ENCODE measurements at regions not wholly inside any gene's neighbourhood (a gene's known extent, or its start where the extent isn't known, plus 50 kb on each side); places are given as distances from the start of the nearest gene placed in this dataset.

- no peak for DNase-seq
Measured at GRCh38 chr12:94032368-94032767, 116.0 kb upstream of the PLXNC1 start.

- DNase-seq: no peak
Measured at GRCh38 chr12:94033101-94033500, 115.3 kb upstream of the PLXNC1 start.

- DNase-seq: no peak
Measured at GRCh38 chr12:94033784-94034183, 114.6 kb upstream of the PLXNC1 start.

DNA sequence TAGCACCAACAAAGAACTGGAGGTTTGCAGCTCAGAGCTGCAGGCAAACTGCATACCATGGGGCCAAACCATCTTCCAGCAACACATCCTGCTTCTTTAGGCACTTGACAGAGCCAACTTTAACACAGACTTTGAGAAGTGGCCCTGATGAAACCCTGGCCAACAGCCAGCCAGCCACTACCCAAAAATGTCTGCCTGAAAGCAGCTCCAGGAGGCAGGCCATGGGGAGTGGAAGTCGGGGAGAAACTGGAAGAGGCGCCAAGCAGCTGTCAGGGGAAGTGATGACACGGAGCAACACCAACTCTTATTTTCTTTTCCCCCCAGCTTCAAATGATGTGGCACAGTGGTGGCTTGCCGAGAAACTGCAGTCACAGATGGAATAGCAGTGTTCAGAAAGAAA lies 110.9 kb upstream of the PLXNC1 start:
- DNase-seq: no peak

- no peak for DNase-seq
Measured at GRCh38 chr12:94038605-94039004, 109.8 kb upstream of the PLXNC1 start.

- no peak for DNase-seq
Measured at GRCh38 chr12:94039199-94039840, 109.1 kb upstream of the PLXNC1 start.

GRCh38 chr12:94039914-94040313 lies 108.5 kb upstream of the PLXNC1 start:
- DNase-seq: no peak

- no peak for DNase-seq
Measured at GRCh38 chr12:94041850-94042249, 106.5 kb upstream of the PLXNC1 start.

DNA sequence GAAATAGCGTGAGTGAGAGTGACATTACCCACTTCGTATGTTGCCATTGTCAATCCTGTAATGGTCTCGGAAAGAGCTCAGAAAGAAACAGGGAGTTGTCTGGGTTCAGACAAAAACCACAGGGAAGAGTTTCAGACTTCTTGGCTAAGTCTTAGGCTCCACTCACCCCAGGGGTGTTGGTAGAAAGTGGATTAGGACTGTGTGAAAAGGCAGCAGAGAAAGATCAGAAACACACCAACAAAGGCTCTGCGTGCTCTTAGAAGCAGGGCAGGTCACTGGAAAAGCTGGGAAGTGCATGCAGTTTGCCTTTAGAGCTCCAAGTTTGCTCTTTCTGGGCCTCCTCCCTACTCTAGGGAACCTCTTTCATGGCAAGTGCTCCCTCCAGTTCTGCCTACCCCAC lies 106.1 kb upstream of the PLXNC1 start:
- DNase-seq: no peak

- DNase-seq: peak; percentile 7
Measured at GRCh38 chr12:94046626-94047410, 101.6 kb upstream of the PLXNC1 start.

DNA sequence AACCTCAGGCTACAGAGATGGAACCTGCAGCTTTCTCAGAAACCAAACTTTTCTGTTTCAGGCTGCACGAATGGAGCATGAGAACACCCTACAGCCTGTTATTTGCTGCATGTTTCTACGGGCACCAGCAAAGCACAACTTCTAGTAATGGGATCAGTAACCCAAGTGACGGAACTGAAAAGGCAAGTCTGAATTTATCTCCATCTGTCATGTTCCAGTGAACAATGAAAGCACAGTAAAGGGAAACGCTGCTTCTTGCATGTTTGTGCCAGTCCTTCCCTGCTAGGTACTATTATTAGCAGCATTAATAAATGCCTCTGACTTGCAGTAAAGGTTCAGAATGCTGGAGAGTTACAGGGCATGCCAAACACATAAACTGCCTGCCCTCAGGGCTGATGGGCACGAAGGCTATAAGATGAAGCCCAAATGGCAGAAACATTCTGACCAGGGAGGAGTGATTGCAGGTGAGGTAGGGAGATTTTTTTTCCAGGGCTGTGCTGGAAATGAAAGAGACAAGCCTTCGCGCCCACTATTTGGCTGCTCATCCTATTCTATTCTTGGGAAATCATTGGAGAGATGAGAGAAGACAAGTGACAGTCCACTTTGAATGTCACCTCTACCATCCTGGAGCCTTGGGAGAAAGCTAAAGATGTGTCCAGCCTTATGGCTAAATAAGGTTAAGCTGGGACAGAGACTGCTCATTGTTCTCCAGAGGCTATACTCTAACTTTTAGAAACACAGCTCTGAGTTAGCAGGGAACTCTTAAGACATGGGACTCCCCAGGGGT lies 100.4 kb upstream of the PLXNC1 start:
- DNase-seq: no peak

GRCh38 chr12:94048757-94049156 lies 99.6 kb upstream of the PLXNC1 start:
- no peak for DNase-seq

GRCh38 chr12:94049718-94050117 lies 98.7 kb upstream of the PLXNC1 start:
- DNase-seq: no peak

DNA sequence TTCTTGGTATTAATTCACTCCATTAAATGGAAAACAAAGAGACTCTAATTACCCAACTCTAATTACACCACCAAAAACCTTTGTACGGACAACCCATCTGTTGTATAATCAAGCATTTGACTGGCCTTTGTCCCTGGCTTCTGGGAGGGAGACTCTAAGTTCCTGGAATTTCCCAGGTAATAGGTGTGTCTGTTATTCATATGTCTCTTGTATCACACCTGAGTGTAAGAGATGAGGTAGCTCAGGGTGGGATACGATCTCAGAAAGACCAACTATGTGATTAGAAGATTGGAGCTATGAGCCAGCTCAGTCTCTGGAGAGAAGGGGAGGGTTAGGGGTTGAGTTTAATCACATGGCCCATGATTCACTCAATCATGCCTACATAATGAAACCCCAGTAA lies 94.7 kb upstream of the PLXNC1 start:
- no peak for DNase-seq

- no peak for DNase-seq
Measured at GRCh38 chr12:94055528-94055927, 92.8 kb upstream of the PLXNC1 start.

GRCh38 chr12:94056419-94057158 lies 91.8 kb upstream of the PLXNC1 start:
- DNase-seq: no peak

- no peak for DNase-seq
Measured at GRCh38 chr12:94057262-94058151, 90.9 kb upstream of the PLXNC1 start.

DNA sequence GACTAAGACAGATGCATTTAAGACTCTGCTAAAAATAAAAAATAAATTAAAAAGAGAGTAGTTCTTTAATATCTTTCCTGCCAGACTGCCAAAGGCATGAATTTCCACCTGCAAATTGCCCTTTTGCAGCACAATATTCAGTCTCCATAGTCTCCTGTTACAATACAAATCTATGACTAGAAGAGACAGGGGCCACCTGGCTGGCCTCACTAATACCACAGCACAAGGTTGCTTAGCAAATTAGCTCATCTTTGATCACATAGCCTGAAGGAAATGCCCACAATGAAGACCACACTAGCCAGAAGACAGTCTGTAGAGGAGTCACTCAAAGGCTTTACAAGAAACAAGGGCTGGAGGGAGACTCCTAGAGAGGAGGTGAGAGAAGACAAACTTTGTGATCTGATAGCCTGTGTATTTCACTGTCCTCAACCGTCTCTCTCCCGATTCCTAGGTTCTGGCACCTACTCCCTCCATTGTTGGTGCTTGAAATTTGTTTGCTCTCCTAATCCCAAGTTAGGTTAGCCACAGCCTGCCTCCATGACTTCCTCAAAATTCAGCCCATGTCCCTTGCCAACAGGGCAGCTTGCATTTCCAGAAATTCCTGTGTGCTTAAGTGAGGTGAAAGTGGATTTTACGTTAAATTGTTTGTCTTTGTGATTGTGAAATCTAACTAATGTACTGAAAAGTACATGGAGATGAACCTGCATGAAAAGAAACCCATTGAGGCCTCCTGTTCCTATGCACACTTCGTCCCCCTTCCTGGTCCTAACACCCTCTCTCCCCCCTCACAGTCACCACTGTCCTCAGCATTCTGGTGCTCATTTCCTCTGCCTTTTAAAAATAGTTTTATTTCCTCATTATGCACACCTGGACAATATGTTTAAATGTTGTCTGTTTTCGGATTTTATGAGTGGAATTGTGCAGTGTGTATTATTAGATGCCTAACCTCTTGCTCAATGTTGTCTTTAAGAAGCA lies 88.7 kb upstream of the PLXNC1 start:
- no peak for DNase-seq

GRCh38 chr12:94062194-94062593 lies 86.2 kb upstream of the PLXNC1 start:
- no peak for DNase-seq

DNA sequence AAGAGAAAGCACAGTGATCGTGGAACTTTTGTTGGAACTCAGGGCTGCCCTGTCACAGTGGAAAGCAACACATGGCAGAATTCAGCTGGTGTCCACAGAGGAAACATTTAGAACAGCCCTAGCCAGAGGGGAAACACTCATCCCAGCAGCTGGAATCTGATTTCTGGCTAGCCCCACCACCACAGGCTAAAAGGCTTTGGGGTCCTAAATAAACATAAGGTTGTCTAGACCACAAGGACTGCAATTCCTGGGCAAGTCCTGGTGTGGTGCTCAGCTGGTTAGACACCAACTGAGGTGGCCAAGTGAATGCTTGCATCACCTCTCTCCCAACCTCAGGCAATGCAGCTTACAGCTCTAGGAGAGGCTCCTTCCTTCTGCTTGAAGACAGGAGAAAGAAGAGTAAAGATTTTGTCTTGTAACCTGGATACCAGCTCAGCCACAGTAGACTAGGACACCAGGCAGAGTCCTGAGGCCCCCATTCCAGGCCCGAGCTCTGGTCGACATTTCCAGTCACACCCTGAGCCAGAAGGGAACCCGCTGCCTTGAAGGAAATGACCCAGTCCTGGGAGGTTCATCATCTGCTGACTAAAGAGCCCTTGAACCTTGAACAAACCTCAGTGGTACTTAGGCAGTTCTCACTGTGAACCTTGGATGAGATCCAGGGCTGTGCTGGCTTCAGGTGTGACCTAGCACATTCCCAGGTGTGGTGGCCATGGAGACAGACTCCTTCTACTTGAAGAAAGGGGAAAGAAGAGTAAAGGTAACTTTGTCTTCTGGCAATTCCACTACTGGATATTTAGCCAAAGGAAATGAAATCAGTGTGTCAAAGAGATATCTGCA lies 85.4 kb upstream of the PLXNC1 start:
- no peak for DNase-seq
